HepG2 (cell line): ENCODE measurements at regions not wholly inside any gene's neighbourhood (a gene's known extent, or its start where the extent isn't known, plus 50 kb on each side); places are given as distances from the start of the nearest gene placed in this dataset.
A peak's percentile ranks its signal among the peaks of the same experiment; 100 is the strongest.

Experiments used
- ERF ChIP-seq: IDR thresholded peaks from 2 replicates; pipeline ENCODE4 v1.6.1; 2018; ENCODE audit warnings: missing biosample characterization, missing genetic modification reagents
- GATAD2A ChIP-seq: IDR thresholded peaks from 2 replicates; pipeline ENCODE4 v1.6.1; 2016
- GPN1 ChIP-seq: sonication (generic); formaldehyde crosslinking; IDR thresholded peaks from 2 replicates; pipeline ENCODE4 v1.5.1; 2020; ENCODE audit warnings: missing genetic modification reagents, borderline replicate concordance
- HDAC1 ChIP-seq: sonication (generic); formaldehyde crosslinking; IDR thresholded peaks from 2 replicates; pipeline ENCODE4 v1.5.1; 2020; ENCODE audit warnings: mild to moderate bottlenecking, missing genetic modification reagents
- HNRNPLL ChIP-seq: fragments of 200-400 bp; formaldehyde crosslinking; IDR thresholded peaks from 2 replicates; pipeline ENCODE4 v1.6.1; 2017; ENCODE audit warnings: mild to moderate bottlenecking, low read depth, low read length; ENCODE audit not compliant: poor library complexity, severe bottlenecking
- HOXA3 ChIP-seq: sonication (generic); formaldehyde crosslinking; IDR thresholded peaks from 2 replicates; pipeline ENCODE4 v1.5.0; 2020; ENCODE audit warnings: missing genetic modification reagents
- IRF2 ChIP-seq: IDR thresholded peaks from 2 replicates; pipeline ENCODE4 v1.6.1; 2018; ENCODE audit warnings: missing genetic modification reagents, missing compliant biosample characterization
- MATR3 ChIP-seq: sonication (generic); formaldehyde crosslinking; IDR thresholded peaks from 2 replicates; pipeline ENCODE4 v1.4.0; 2020; ENCODE audit warnings: missing genetic modification reagents
- MED13 ChIP-seq: sonication (generic); formaldehyde crosslinking; IDR thresholded peaks from 2 replicates; pipeline ENCODE4 v1.5.0; 2020; ENCODE audit warnings: missing genetic modification reagents
- MYC ChIP-seq: sonication (generic); formaldehyde crosslinking; IDR thresholded peaks from 2 replicates; pipeline ENCODE4 v1.9.0; 2021; ENCODE audit warnings: missing genetic modification reagents, borderline replicate concordance
- NFYB ChIP-seq: sonication (generic); formaldehyde crosslinking; IDR thresholded peaks from 2 replicates; pipeline ENCODE4 v1.4.0; 2020; ENCODE audit warnings: missing genetic modification reagents
- NR2F1 ChIP-seq, 2 experiments: fragments of 450-650 bp in 1 of 2; formaldehyde crosslinking in 1 of 2; IDR thresholded peaks; 2 replicates each; pipeline versions ENCODE4 v1.5.0 to v1.6.1; 2016 to 2020; ENCODE audit warnings: mild to moderate bottlenecking in 1 of 2, missing compliant biosample characterization in 1 of 2, missing genetic modification reagents in 1 of 2, moderate library complexity in 1 of 2
- NR2F2 ChIP-seq: IDR thresholded peaks from 2 replicates; pipeline ENCODE4 v1.6.1; 2012; ENCODE audit warnings: low read depth, inconsistent platforms, borderline replicate concordance
- NR2F6 ChIP-seq, 2 experiments: IDR thresholded peaks; 2 replicates each; pipeline ENCODE4 v1.6.1; 2016; ENCODE audit warnings: antibody characterized with exemption in 1 of 2, mild to moderate bottlenecking in 1 of 2
- RBFOX2 ChIP-seq: fragments of 200-400 bp; formaldehyde crosslinking; IDR thresholded peaks from 2 replicates; pipeline ENCODE4 v1.6.1; 2017; ENCODE audit warnings: low read depth, mild to moderate bottlenecking, low read length
- SIX1 ChIP-seq: sonication (generic); formaldehyde crosslinking; IDR thresholded peaks from 2 replicates; pipeline ENCODE4 v1.4.0; 2020; ENCODE audit warnings: missing genetic modification reagents, borderline replicate concordance
- SNAPC2 ChIP-seq: sonication (generic); formaldehyde crosslinking; IDR thresholded peaks from 2 replicates; pipeline ENCODE4 v1.8.1; 2022; ENCODE audit warnings: mild to moderate bottlenecking, missing genetic modification reagents
- SOX5 ChIP-seq: IDR thresholded peaks from 2 replicates; pipeline ENCODE4 v1.6.1; 2016; ENCODE audit warnings: borderline replicate concordance
- SP140L ChIP-seq: sonication (generic); formaldehyde crosslinking; IDR thresholded peaks from 2 replicates; pipeline ENCODE4 v1.4.0; 2020; ENCODE audit warnings: missing genetic modification reagents, borderline replicate concordance
- ZBTB20 ChIP-seq: sonication (generic); formaldehyde crosslinking; IDR thresholded peaks from 2 replicates; pipeline ENCODE4 v1.8.1; 2023; ENCODE audit warnings: missing genetic modification reagents, low read depth, mild to moderate bottlenecking, borderline replicate concordance
- ZBTB3 ChIP-seq: sonication (generic); formaldehyde crosslinking; IDR thresholded peaks from 2 replicates; pipeline ENCODE4 v1.4.0; 2020; ENCODE audit warnings: low read depth, mild to moderate bottlenecking, moderate library complexity, missing genetic modification reagents, borderline replicate concordance
- ZNF317 ChIP-seq: sonication (generic); formaldehyde crosslinking; IDR thresholded peaks from 2 replicates; pipeline ENCODE4 v1.5.0; 2020; ENCODE audit warnings: mild to moderate bottlenecking, missing genetic modification reagents
- ZNF33B ChIP-seq: sonication (generic); formaldehyde crosslinking; IDR thresholded peaks from 2 replicates; pipeline ENCODE4 v1.5.1; 2020; ENCODE audit warnings: mild to moderate bottlenecking, missing genetic modification reagents
- ZNF567 ChIP-seq: sonication (generic); formaldehyde crosslinking; IDR thresholded peaks from 2 replicates; pipeline ENCODE4 v1.8.1; 2023; ENCODE audit warnings: mild to moderate bottlenecking, missing genetic modification reagents, borderline replicate concordance
- TF ChIP-seq, protein P1 (sequence below): sonication (generic); formaldehyde crosslinking; IDR thresholded peaks from 2 replicates; pipeline ENCODE4 v1.4.0; 2020; ENCODE audit warnings: missing genetic modification reagents, borderline replicate concordance
- TF ChIP-seq, protein P2 (sequence below): sonication (generic); formaldehyde crosslinking; IDR thresholded peaks from 2 replicates; pipeline ENCODE4 v1.8.0; 2022; ENCODE audit warnings: mild to moderate bottlenecking, missing genetic modification reagents

DNA sequence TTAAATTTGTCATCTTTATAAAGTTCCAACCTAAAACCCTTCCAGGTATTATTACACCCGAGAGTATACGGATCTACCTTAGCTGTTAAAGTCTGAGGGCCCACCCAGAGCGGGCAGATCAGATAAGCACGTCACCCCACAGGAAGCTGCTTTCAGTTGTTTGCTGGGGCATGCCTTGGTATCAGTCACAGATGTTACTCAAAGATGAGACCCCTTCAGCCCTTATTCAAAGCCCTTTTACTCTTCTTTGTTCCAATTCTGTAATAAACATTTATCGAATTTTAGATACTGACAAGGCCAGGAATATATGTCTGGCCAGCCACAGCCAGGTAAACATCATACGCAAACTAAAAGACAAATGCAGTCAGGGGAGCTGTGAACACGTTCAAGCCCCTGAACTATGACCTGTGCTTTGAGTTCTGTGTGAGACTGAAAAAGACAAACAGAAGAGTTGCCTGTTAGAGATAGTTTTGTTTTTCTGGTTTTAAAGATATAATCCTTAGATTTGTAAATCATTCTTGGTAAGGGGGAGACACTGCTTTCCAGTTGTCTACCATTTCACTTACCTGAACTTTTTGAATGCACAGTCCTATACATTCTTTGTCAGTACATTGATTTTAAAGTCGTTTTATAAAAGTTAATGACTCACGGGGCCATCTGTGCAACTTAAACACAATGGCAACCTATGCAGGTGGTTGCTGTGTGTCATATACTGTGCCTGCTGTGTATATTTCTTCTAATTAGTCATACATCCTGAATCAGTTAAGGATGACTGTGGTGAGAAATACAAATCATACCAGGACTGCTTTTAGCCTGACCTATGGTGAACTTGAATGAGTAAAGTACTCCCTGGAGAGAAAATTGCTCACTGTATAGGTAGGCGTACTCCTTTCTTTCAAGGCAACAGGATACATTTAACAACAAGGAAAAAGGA is 100.5 kb upstream of the ITPRID2 start (continued):
- TF ChIP-seq, protein P1, sequence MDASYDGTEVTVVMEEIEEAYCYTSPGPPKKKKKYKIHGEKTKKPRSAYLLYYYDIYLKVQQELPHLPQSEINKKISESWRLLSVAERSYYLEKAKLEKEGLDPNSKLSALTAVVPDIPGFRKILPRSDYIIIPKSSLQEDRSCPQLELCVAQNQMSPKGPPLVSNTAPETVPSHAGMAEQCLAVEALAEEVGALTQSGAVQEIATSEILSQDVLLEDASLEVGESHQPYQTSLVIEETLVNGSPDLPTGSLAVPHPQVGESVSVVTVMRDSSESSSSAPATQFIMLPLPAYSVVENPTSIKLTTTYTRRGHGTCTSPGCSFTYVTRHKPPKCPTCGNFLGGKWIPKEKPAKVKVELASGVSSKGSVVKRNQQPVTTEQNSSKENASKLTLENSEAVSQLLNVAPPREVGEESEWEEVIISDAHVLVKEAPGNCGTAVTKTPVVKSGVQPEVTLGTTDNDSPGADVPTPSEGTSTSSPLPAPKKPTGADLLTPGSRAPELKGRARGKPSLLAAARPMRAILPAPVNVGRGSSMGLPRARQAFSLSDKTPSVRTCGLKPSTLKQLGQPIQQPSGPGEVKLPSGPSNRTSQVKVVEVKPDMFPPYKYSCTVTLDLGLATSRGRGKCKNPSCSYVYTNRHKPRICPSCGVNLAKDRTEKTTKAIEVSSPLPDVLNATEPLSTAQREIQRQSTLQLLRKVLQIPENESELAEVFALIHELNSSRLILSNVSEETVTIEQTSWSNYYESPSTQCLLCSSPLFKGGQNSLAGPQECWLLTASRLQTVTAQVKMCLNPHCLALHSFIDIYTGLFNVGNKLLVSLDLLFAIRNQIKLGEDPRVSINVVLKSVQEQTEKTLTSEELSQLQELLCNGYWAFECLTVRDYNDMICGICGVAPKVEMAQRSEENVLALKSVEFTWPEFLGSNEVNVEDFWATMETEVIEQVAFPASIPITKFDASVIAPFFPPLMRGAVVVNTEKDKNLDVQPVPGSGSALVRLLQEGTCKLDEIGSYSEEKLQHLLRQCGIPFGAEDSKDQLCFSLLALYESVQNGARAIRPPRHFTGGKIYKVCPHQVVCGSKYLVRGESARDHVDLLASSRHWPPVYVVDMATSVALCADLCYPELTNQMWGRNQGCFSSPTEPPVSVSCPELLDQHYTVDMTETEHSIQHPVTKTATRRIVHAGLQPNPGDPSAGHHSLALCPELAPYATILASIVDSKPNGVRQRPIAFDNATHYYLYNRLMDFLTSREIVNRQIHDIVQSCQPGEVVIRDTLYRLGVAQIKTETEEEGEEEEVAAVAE (CRISPR knock-in tag), result peak; percentile 68; the same call in 1 of the 2 replicates
- TF ChIP-seq RBFOX2 (peak; percentile 43; the same call in 1 of the 2 replicates), MYC (CRISPR knock-in tag) (peak; percentile 38; the same call in 1 of the 2 replicates), ZNF317 (CRISPR knock-in tag) (no peak), IRF2 (peak; percentile 73), SP140L (no peak; the same call in 1 of the 2 replicates), HDAC1 (CRISPR knock-in tag) (peak; percentile 60; the same call in 1 of the 2 replicates), GATAD2A (CRISPR knock-in tag) (peak; percentile 92), GPN1 (no peak), NR2F6 (IDR thresholded peaks at IDR 0.05) (peak; percentile 87), NR2F6 (CRISPR knock-in tag; IDR thresholded peaks at IDR 0.05) (peak; percentile 88), HOXA3 (peak; percentile 50; the same call in 1 of the 2 replicates), NFYB (CRISPR knock-in tag) (no peak), HNRNPLL (no peak), ZNF33B (CRISPR knock-in tag) (no peak), SOX5 (CRISPR knock-in tag) (peak; percentile 88), NR2F1 (CRISPR knock-in tag; IDR thresholded peaks at IDR 0.05) (peak; percentile 81 to 84; a peak in 3 of 4 replicates), SIX1 (peak; percentile 58; the same call in 1 of the 2 replicates), SNAPC2 (CRISPR knock-in tag) (peak; percentile 38; the same call in 1 of the 2 replicates), ZBTB20 (peak; percentile 73; the same call in 1 of the 2 replicates), MATR3 (CRISPR knock-in tag) (no peak), ZNF567 (no peak), MED13 (CRISPR knock-in tag) (no peak), ERF (CRISPR knock-in tag) (peak; percentile 38), ZBTB3 (CRISPR knock-in tag) (no peak), NR2F2 (peak; percentile 89)
- TF ChIP-seq, protein P2, sequence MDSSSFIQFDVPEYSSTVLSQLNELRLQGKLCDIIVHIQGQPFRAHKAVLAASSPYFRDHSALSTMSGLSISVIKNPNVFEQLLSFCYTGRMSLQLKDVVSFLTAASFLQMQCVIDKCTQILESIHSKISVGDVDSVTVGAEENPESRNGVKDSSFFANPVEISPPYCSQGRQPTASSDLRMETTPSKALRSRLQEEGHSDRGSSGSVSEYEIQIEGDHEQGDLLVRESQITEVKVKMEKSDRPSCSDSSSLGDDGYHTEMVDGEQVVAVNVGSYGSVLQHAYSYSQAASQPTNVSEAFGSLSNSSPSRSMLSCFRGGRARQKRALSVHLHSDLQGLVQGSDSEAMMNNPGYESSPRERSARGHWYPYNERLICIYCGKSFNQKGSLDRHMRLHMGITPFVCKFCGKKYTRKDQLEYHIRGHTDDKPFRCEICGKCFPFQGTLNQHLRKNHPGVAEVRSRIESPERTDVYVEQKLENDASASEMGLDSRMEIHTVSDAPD (CRISPR knock-in tag), result peak; percentile 76; the same call in 1 of the 2 replicates
